Colonic mucosa (tissue), 4 donors: ENCODE measurements at regions not wholly inside any gene's neighbourhood (a gene's known extent, or its start where the extent isn't known, plus 50 kb on each side); places are given as distances from the start of the nearest gene placed in this dataset.

Source experiments
- DNase-seq: peaks from one replicate; pipeline ENCODE4 v3.0.0-alpha.2; 2020
- H3K27ac ChIP-seq: fragments of 200-600 bp; one replicate; pipeline ENCODE4 v1.8.0; 2021
- H3K27me3 ChIP-seq: fragments of 200-600 bp; one replicate; pipeline ENCODE4 v1.8.0; 2021
- H3K36me3 ChIP-seq: fragments of 200-600 bp; one replicate; pipeline ENCODE4 v1.8.0; 2021
- H3K4me1 ChIP-seq: fragments of 200-600 bp; one replicate; pipeline ENCODE4 v1.8.0; 2021; ENCODE audit warnings: mild to moderate bottlenecking
- H3K4me3 ChIP-seq: fragments of 200-600 bp; one replicate; pipeline ENCODE4 v1.8.0; 2021
- H3K9ac ChIP-seq, 2 donors: one replicate each; pipeline ENCODE4 v1.7.0; 2013; ENCODE audit warnings: control low read depth in 2 of 2, low read depth in 2 of 2, low read length in 2 of 2
- H3K9me3 ChIP-seq: fragments of 200-600 bp; one replicate; pipeline ENCODE4 v1.8.0; 2021
- intact Hi-C: fragments of 100-400 bp; cut with DNase I; formaldehyde crosslinking; loops from one replicate; pipeline ENCODE4 v1.14.1; 2022
- TF ChIP-seq, protein P1 (sequence below): fragments of 200-600 bp; IDR thresholded peaks from one replicate; pipeline ENCODE4 v1.8.0; 2022; ENCODE audit warnings: antibody characterized with exemption, mild to moderate bottlenecking
- donor health status: healthy.
- donor health status: DM: no; HTN: no; CAD: no.
- donor health status: DM: no; HTN: no; CAD: no.

DNA sequence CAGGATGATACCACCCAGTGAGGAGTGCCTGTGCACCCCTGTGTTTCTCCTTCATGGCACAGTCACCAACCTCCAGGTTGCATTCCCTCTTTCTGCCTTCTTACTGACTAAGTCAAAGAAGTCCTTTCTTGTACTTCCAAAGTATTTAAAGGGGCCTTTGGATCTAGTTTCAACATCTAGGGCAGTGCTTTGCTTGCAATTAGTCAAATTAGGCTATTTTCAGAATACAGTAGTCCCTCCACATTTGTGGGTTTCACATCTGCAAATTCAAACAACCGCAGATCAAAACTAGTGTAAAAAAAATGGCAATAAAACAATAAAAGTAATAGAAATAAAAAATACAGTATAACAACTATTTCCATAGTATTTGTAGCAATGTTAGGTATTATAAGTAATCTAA, 333.9 kb upstream of the SEMA6A start:
- H3K27me3 ChIP-seq = no peaks in the 10 kb centered on the region
- H3K27ac ChIP-seq = no peak overlapping the region
- H3K4me3 ChIP-seq = no peak overlapping the region
- no peaks in the 10 kb centered on the region for H3K36me3 ChIP-seq
- H3K9ac ChIP-seq = no peak overlapping the region
- no peaks in the 10 kb centered on the region for H3K4me1 ChIP-seq
- DNase-seq = no peak
- TF ChIP-seq, protein P1, sequence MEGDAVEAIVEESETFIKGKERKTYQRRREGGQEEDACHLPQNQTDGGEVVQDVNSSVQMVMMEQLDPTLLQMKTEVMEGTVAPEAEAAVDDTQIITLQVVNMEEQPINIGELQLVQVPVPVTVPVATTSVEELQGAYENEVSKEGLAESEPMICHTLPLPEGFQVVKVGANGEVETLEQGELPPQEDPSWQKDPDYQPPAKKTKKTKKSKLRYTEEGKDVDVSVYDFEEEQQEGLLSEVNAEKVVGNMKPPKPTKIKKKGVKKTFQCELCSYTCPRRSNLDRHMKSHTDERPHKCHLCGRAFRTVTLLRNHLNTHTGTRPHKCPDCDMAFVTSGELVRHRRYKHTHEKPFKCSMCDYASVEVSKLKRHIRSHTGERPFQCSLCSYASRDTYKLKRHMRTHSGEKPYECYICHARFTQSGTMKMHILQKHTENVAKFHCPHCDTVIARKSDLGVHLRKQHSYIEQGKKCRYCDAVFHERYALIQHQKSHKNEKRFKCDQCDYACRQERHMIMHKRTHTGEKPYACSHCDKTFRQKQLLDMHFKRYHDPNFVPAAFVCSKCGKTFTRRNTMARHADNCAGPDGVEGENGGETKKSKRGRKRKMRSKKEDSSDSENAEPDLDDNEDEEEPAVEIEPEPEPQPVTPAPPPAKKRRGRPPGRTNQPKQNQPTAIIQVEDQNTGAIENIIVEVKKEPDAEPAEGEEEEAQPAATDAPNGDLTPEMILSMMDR = no peak
- intact Hi-C loops = no loop called here
- H3K9me3 ChIP-seq = no peaks in the 10 kb centered on the region

DNA sequence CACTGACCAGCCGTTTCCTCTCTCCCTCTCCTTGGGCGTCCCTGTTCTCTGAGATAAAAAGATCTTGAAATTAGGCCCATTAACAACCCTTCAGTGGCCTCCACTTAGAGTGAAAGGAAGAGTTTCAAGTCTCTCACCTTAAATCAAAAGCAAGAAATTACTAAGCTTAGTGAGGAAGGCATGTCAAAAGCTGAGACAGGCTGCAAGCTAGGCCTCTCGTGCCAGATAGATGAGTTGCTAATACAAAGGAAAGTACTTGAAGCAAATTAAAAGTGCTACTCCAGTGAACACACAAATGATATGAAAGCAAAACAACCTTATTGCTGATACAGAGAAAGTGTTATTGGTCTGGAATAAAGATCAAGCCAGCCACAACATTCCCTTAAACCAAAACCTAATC, 331.3 kb upstream of the SEMA6A start:
- DNase-seq = no peak
- H3K36me3 ChIP-seq = no peaks in the 10 kb centered on the region
- H3K27ac ChIP-seq = no peak overlapping the region
- H3K9me3 ChIP-seq = no peaks in the 10 kb centered on the region
- TF ChIP-seq, protein P1 = no peak
- no peaks in the 10 kb centered on the region for H3K27me3 ChIP-seq
- intact Hi-C loops = no loop called here
- H3K4me1 ChIP-seq = no peaks in the 10 kb centered on the region
- H3K9ac ChIP-seq = no peak overlapping the region
- no peak overlapping the region for H3K4me3 ChIP-seq

DNA sequence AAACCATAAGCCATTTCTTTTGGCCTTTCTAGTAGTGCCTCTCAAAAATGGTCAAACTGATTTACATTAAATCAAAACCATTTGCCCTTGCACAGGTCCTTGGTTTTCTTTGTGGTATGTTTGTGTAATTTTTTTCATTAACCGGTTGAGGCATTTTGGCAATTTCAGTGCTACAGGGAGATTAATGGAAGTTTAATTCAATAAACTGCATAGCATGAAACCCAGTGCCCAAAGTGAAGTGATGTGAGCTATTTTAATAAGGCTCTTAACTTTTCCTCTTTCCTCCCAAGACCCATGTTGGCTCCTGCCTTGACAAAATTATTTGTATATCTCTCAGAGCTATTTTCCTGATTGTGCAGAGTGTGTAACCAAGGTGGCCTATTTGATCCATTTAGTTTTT, 326.2 kb upstream of the SEMA6A start:
- intact Hi-C loops = no loop called here
- H3K4me1 ChIP-seq = no peaks in the 10 kb centered on the region
- H3K4me3 ChIP-seq = no peak overlapping the region

DNA sequence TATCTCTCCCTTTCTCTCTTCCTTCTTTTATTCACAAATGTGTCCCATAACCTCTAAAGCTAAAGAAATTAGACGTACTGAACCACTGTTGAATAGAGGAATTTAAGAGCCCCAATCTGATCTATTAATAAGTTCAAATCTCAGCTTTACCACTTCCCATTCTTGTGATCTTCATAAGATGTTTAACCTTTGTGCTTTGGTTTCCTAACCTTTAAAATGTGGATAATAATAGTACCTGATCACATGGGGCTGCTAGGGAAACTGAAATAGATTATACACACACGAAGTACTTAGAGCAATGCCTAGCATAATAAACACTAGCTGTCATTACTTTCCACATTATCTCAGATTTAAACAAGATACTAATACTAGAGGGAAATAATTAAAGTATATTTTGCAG, 324.3 kb upstream of the SEMA6A start:
- Histone ChIP-seq H3K27me3 (no peaks in the 10 kb centered on the region), H3K4me3 (no peak overlapping the region), H3K9ac (no peak overlapping the region), H3K9me3 (no peaks in the 10 kb centered on the region), H3K4me1 (no peaks in the 10 kb centered on the region), H3K27ac (no peak overlapping the region), H3K36me3 (no peaks in the 10 kb centered on the region)
- no peak for DNase-seq
- intact Hi-C loops = no loop called here
- TF ChIP-seq, protein P1 = no peak

More for the DNA sequence above, 326.2 kb upstream of the SEMA6A start:
- Histone ChIP-seq H3K9me3 (no peaks in the 10 kb centered on the region), H3K36me3 (no peaks in the 10 kb centered on the region), H3K27me3 (no peaks in the 10 kb centered on the region), H3K9ac (no peak overlapping the region), H3K27ac (no peak overlapping the region)
- DNase-seq = no peak
- TF ChIP-seq, protein P1 = no peak

DNA sequence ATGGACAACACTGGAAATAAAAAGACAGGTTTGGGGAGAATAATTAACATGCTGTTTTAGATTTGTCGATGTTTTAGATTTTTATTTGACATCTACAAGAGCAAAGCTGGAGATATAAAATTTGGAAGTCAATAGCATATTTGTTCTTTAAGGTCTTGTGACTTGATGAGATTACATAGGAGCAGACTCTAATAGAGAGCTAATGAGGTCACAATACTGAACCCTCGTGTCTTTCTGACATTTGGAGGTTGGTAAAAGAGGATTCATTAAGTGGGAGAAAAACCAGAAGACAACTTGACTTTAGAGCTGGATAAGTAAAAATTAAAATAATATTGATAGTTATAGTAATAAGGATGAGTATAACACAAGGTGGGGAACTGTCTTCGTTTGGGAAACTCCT, 322.7 kb upstream of the SEMA6A start:
- H3K27ac ChIP-seq = no peak overlapping the region
- H3K4me1 ChIP-seq = no peaks in the 10 kb centered on the region
- no peak overlapping the region for H3K9ac ChIP-seq
- H3K27me3 ChIP-seq = no peaks in the 10 kb centered on the region
- H3K4me3 ChIP-seq = no peak overlapping the region
- no peaks in the 10 kb centered on the region for H3K36me3 ChIP-seq
- TF ChIP-seq, protein P1 = no peak
- DNase-seq = no peak
- H3K9me3 ChIP-seq = no peaks in the 10 kb centered on the region
- intact Hi-C loops = no loop called here

DNA sequence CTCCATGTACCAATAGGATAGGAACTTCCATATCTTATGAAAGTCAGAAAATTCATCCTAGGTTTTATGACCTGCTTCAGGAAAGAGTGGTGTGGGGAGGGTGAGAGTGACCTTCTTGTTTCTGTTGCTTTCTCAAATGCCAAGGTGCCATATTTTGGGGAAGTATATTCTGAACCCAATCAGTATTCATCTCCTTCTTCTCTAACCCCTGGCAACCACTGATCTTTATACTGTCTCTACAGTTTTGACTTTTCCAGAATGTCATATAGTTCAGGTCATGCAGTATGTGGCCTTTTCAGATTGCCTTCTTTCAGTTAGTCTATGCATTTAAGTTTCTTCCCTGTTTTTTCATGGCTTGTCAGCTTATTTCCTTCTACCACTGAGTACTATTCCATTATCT, 321.4 kb upstream of the SEMA6A start:
- Histone ChIP-seq H3K27me3 (no peaks in the 10 kb centered on the region), H3K4me3 (no peak overlapping the region), H3K4me1 (no peaks in the 10 kb centered on the region), H3K36me3 (no peaks in the 10 kb centered on the region), H3K9ac (no peak overlapping the region), H3K9me3 (no peaks in the 10 kb centered on the region), H3K27ac (no peak overlapping the region)
- no peak for DNase-seq
- TF ChIP-seq, protein P1 = no peak
- intact Hi-C loops = no loop called here
